ENCODE measurements at regions not wholly inside any gene's neighbourhood (a gene's known extent, or its start where the extent isn't known, plus 50 kb on each side); places are given as distances from the start of the nearest gene placed in this dataset.
"Not testable (repeated sequence)": the region's sequence is repeated elsewhere in the genome, so short reads cannot be mapped to it uniquely, and the experiment has no call there.

DNA sequence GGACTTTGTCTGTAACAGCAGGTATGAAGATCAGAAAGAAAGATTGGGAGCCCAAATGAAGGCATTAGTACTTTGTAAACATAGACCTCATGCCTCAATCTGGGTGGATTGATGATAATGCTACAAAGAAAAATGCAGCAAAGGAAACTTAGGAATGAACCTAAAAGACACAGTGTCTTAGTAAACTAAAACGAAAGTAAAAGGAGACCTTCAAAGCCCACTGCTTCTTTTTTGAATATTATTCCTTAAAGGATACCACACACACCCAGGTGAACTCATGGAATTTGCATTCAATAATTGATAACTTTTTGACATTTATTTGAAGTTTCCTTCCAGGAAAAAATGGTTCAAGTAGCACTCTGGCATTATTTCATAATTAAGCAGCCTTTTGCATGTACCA, 543.2 kb downstream of the TTLL7 start:
- not testable (repeated sequence) for DNase-seq

DNA sequence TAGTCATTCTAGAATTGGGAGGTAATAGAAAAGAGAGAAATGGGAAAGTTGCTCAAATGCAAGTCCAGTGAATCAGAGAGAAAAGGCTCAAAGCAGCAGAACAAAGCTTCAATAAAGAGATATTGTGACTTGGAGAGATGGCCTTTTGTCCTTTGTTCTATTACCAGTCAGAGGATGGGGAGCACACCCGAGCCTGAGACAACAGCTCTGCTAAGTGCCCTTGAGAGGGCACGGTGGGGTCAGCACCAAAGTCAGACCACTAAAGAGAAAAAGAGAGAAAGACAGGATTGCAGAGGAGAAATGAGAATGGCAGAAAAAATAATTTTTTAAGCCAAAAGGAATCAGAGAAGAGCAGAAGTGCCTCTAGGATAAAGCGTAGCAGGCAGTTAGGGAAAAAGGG, 553.1 kb downstream of the TTLL7 start:
- DNase-seq, result not testable (repeated sequence)

DNA sequence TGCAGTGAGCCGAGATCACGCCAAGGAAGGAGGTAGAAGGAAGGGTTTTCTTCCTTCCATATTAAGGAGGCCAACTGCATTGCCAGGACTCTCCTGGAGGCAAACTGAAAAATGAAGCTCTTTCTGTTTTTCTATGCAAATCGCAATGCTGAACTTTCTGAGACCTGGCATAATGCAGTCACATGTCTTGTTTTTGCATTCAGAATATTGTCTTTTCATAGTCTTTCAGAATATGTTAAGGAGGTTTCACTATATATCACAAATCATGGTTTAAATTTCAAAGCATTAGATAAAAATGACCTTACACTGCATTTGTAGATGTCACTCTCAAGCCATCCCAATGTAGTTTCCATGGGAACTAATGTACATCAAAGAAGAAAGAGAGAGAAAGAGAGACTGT, 556.5 kb downstream of the TTLL7 start:
- DNase-seq, result not testable (repeated sequence)

DNA sequence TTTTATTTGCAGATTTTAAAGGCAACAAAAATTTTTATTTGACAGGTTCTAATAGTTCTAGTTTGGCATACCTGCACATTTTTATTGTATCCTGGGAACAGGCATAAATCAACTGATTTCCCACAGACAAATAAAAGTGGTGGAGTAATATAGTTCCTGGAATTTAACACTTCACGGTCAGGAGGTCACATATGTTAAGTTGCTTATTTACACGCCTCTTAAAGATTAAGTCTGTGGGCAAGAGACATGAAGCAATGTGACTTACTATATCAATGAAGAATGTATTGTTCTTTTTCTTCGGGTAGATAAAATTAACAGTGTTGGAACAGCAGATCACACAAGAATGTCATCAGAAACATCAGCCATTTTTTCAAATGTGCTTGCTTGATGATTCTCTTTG, 558.3 kb downstream of the TTLL7 start:
- peak; percentile 2 for DNase-seq

DNA sequence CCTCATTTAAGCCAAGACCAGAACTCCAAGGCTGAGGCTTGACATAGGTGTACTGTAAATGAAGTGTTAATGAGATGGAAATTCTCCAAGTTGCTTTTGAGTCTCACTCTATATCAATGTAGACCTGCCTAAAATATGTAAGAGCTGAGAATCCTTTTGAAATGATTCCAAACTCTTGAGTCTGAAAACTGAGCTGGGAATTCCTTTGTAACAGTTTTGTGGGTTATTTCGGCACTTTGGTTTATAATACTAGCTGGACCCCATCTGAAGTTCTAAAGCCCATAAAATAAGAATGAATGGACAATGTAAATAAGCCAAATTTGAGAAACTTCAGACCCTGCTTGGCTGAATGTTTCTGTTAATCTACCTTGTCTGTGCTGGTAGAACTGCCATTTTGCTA, 558.9 kb downstream of the TTLL7 start:
- DNase-seq, result not testable (repeated sequence)

DNA sequence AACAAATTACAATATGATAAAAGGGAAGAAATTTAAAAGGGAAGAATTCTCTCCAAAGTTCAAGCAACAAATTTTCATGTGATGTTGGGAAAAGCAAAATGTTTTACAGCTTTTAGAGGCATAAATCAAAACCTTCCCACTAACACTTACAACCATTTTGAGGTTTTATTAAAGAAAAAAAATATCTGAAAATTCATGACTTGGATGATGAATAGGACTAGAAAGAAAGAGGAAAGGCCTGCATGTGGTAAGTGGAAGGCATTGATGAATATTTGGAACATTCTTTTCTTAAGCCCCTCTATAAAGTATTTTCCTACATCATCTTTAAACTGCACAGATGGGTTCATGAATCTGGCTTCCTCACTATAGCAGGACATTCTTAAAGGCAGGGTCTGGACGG, 560.6 kb downstream of the TTLL7 start:
- not testable (repeated sequence) for DNase-seq

DNA sequence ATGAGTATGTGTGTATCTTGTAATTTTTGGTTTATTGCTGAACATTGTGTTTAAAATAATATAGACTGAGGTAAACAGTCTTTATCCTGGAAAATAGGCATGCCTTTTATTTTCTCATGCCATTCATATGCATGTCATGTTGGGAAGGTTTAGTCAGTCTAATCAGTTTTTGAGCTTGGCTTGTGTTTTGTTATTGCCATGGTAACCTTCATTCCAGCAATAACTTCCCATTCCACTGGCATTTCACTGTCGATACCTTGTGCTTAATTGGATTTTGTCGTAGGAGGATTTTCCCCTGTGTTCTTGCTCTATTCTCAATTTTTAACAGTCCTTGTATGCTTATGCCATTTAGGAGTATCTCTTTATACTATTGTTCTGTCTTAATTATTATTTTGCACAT, 563.6 kb downstream of the TTLL7 start:
- DNase-seq, result peak; percentile 1

DNA sequence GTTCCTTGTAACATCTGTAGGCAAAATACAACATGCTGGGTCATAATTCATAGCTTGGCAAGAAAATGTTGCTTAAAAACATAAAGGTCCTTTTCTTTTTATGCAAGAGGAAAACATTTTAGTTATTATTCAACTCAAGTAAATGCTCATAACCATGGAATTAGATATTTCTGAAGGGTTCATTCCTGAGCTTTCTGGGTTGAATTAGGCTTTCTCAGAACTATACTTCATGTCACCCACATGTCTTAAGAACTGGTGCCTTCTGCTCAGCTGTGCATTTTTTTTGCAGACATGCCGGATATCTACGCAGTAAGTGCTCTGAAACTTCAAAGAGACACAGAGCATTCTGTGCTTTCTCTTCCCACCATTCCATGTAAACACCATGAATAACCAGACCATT, 571.4 kb downstream of the TTLL7 start:
- not testable (repeated sequence) for DNase-seq

DNA sequence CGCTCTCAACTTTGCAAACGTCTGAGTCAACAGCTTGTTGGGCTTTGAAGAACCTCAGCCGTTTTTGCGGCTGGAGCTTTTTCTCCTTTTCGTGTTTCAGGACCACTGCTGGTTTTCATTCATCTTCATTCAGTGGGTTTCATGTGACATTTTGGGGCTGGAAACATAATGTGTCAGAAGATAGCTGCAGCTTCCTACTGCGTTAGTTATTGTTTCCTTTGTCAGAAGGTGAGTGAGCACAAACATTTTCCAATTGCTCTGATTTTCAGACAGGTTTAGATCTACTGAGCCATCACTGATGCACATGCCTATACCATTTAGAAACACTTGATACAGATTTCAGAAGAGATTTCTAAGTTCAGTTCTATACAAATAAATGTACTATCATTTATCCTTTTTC, 575.5 kb downstream of the TTLL7 start:
- not testable (repeated sequence) for DNase-seq

DNA sequence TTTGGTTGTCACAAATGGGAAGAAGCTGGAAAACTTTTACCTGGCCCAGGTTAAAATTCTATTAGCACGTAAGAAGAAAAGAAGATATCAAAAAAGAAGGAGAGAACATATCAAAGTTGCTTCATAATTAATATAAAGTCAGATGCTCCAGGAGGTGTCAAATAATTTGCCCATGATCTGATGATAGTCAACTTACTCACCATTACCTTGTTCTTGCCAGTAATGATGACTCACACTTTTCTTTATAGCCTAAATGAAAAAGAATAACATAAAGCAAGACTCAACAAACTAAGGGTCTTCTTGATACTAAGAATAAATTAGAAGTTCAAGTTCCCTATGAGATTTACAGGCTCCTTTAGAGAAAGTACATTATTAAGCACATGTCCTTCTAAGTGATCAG, 580.4 kb downstream of the TTLL7 start:
- no peak for DNase-seq

DNA sequence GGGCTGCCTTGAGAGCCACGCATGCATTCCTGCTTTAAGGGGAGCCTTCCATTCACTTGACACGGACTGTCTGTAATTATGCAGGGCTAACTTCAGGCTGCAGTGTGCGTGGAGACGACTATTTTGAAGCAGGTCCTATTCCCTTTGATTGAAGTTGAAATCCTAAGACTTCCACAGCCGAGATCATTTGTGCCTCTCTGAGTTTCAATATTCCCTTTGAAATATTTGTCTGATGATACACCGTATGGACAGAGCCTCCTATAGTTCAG, 585.2 kb downstream of the TTLL7 start:
- not testable (repeated sequence) for DNase-seq

DNA sequence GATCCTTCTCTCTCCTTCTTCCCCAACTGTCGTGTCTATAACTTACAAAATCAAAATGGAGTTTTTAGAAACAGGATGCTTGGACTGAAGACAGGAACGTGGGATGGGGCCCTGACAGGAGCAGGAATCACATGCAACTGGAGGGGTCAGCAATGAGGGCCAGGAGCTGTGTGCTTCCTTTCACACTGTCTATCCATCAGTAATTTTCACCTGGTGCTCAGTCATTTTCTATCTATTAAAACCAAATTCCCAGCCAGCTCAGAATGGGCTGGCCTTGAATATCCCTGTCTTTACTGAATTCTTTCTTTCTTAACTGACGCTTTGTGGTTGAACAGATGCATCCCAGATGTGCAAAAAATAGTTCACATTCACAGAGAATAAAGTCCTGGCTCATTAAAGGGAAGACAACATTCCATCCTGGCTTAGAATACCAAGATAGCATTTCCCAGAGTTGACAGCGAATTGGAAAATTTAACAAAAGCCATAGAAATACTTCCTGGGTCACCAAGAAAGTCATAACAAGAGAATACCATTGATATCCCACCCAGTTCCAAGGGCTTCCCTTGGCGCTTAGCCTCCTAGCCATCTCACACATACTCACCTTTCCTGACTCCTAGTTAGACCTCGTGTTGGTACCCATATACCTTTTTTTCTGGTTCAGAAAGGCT, 588.1 kb downstream of the TTLL7 start:
- DNase-seq, result not testable (repeated sequence)

DNA sequence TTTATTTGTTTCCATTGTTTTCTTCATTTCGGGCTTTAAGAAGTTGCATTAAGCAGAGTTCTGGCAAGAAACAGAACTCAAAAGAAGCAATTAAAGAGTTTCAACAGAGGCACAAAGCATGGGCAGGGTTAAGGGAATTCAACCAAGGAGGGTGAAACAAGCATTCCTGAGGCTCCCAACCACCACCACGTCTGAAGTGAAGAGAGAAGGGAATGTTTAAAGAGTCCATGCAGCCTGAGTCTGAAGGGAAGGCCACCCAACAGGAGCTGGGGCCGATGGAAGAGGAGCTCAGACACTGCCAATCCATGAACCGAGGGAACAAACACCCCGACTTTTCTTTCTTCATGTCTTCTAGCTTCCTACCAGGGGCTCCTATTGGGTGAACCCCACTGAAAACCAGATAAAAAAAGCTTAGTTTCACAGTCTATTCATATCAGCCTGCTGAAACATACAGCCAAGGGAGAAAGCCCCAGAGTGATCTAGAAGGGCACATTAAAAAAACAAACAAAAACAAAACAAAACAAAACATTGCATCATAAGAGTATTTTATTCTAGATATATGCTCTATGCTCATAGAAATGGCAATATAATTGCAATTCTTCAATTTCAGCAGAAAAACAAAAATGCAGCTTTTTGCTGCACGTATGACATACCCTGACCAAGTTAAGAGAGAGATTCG, 592.1 kb downstream of the TTLL7 start:
- not testable (repeated sequence) for DNase-seq

DNA sequence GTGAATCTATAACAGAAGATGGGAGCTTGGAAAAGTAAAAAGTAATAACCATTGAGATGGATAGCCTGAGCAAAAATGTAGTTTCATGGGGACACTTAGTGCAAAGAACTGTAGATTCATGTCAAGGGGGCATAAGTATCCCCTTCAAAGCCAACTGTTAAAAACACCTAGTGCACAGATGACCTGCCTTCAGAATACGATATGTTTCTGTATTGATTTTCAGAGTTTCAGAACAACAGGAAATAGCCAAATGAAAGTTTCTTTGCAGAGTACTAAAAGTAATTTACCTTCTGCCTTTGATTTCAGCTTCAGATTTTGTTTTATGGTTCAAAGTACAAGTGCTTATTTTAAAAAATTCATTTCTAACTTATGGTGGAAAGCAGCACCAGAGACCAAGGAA, 593.1 kb downstream of the TTLL7 start:
- not testable (repeated sequence) for DNase-seq

DNA sequence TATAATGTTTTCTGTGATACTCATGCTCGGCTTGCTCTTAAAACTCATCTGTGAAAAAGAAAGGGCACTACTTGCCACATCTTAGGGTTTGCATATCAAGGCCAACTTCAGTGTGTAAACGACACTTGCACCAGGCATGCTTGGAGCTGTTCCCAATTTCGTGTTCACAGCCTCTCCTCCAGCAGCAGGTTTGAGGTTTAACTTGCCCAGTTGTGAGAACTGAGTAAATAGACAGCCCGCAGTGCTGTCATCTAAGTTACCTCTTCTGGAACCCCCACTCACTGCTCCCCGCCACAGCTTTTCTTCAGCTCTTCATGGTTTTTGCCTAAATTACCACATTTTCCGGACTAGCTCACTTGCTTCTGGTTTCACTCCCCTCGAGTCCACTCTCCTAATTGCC, 595.4 kb downstream of the TTLL7 start:
- not testable (repeated sequence) for DNase-seq

DNA sequence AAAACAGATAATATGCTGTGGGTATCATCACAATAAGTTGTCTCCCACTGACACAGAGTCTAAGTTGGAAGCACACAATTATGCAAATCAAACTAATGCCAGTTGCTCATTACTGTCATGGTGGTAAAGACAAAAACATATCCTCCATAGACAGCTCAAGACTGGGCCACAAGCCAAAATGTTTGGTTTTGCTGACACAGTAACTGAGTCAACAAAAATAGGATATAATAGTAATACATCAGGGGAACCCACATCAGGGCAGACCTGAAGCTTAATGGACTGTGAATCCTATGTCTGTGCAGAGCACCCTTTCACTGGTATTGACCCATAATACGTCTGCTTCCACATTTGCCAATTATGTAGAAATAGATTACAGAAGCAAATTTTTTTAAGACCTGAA, 597.8 kb downstream of the TTLL7 start:
- not testable (repeated sequence) for DNase-seq

DNA sequence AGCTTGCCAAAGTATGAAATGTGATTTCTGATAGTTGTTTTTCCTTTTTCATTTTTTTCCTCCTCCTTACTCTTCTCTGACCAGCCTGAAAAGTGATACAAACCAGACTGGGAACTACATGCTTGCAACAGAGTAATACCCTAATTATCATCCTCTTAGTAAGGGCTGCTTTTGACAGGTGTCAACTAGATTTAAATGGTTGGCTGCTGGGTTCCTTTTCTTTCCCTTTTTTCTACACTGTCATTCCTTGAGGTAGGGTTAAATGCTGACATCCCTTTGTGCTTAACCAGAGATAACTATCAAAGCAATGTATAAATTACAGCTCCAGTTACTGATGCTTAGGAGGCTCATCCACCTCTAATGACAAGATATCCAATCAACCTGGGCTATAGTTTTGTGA, 598.8 kb downstream of the TTLL7 start:
- DNase-seq, result not testable (repeated sequence)

DNA sequence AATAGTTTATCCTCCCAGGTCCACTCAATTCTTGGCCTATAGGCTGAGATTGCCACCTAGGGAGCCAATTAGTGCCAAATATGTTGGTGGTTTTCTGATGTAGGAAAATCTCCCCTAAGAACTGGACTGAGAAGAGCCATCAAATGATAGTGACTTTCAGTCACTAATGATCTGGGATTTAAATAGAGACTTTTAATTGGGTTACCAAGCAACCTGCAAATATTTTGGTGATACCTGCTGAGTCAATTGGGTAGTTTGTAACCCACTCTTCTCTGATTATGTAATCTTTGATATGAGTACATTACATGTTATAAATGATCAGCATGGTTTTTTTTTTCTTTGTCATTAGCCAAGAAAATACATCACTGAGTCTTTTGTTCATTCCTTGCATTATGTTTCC, 600.8 kb downstream of the TTLL7 start:
- not testable (repeated sequence) for DNase-seq

DNA sequence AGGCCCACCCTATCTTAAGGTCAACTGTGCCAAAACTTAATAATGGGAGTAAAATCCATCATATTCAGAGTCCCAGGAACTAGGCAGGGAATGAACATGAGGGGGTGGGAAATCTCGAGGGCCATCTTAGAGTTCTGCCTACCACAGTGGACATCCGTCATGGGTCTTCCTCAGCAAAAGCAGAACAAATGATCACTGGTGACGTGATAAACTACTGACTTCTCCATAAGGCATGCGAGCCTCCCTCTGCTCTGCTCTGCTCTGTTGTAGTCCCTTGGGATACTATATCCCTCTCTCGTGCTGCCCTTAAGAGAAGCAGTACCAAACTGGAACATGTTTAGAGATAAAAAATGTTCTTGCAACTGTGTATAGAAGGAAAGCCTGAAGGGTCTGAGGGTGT, 603.8 kb downstream of the TTLL7 start:
- DNase-seq, result not testable (repeated sequence)

DNA sequence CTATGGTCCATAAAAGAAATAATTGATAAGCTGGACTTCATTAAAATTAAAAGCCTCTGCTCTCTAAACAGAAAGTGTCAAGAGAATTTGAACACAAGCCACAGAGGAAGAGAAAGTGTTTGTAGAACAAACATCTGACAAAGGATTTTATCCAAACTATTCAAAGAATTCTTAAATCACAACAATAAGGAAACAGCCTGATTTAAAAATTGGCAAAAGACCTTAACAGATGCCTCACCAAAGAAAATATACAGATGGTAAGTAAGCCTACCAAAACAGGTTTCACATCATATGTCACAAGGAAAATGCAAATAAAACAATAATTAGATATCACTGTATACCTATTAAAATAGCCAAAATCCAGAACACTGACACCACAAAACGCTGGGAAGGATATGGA, 612.0 kb downstream of the TTLL7 start:
- not testable (repeated sequence) for DNase-seq

DNA sequence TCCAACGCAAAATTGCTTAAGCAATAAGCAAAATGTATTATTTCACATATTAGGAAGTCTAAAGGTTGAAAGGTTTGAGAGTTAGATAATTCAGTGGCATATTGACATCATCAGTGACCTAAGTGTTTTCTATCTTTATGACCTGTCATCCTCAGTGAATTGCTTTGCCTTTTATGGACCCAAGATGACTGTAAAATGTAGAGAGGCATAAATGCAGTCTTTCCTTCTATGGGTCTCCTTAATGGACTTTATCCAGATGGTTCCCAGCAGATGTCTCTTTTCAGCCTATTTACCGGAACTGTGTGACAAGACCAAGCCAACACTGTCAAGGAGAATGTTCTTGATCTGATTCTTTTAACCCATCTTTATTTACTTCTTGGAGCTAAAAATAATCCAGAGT, 615.8 kb downstream of the TTLL7 start:
- not testable (repeated sequence) for DNase-seq

DNA sequence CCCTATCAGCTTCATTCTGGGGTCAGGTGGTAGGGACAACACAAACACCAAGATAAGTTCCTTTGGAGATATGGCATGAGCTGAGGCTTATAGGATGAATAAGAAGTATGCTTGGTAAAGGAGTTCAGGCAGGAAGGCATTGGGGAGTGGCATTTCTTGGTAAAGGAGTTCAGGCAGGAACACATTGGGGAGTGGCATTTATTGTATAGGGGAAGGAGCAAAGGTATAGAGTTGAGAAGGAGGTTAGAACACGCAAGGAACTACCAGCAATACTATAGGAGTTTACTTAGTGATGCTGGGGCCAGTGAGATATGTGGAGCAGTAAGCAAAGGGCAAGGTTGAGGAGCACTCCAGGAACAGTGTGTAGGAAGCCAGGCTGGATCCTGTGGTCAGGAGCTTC, 625.9 kb downstream of the TTLL7 start:
- DNase-seq, result not testable (repeated sequence)

DNA sequence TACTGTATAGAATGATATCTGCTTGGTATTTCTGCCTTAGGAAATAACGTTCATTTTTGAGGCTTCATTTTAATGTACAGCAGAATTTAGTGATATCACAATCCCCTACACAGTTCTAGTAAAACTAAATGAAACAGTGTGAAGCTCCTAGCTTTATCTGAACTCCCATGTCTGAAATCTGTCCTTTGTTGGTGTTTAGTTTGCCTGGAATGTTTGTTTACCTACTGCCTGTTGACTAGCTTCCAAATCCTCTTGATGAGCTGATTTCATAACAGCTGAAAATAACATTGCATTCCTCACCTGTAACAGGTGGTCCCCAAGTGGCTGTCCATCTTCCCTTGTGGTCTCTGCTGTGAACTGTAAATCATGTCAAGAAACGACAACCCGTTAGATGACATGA, 629.1 kb downstream of the TTLL7 start:
- not testable (repeated sequence) for DNase-seq

DNA sequence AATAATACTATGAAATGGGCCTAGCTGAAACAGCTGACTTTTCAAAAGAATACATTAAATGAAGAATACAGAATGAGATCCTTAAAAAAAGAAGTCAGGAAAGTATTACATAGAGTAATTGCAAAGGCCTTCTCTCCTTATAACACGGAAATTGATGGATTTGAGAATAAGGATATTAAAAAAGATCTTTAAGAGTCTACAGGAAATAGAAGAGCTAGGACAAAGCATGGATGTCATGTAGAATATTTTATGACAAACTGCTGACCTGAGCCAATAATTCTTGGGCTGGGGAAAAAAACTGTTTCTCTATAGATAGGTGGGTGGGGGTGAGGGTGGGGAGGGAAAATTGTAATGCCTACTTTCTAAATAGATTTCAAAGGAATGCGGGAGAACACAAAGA, 633.6 kb downstream of the TTLL7 start:
- not testable (repeated sequence) for DNase-seq

DNA sequence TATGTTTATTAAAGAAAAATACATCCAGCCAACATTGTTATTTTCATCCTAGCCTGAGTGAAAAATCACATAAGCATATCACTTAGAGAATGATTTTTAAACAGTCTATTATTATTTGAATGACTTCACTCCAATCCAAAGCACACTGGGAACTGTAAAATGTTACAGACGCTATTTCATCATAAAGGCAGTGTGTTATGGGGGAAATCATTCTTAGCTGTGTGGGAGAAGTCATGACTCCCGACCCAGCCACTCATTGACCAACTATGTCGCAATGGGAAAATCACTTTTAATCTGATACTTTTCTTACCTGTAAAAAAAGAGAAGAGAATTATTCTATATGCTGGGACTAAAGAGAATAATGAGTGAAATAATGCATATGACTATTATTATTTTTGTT, 653.6 kb downstream of the TTLL7 start:
- not testable (repeated sequence) for DNase-seq

Measured in NCI-H226 (cell line).